HT-29 (cell line): ENCODE measurements at regions not wholly inside any gene's neighbourhood (a gene's known extent, or its start where the extent isn't known, plus 50 kb on each side); places are given as distances from the start of the nearest gene placed in this dataset.
A peak's percentile ranks its signal among the peaks of the same experiment; 100 is the strongest.
"Not testable (repeated sequence)": the region's sequence is repeated elsewhere in the genome, so short reads cannot be mapped to it uniquely, and the experiment has no call there.

ENCODE experiments used
- DNase-seq: peaks from one replicate; pipeline ENCODE4 v3.0.0-alpha.2; 2015; ENCODE audit warnings: low spot score

DNA sequence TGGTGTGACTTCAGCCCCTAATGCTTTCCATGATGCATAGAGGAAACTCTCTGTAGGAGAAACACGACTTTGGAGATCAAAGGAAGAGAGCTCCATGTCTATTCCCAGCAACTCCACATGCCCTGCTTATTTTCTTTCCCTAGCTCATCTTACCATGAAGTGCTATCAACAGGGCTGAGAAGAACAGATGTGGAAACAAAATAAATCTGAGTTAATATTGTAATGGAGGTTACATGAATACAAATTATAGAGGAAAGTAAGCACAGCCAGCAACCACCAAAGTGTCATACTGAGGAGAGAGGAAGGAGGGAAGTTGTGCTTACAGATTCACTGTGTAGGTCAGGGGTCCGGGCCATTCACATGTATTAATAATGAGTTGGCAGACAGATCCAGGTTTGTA, 157.5 kb downstream of the RFPL4B start:
- DNase-seq: no peak

DNA sequence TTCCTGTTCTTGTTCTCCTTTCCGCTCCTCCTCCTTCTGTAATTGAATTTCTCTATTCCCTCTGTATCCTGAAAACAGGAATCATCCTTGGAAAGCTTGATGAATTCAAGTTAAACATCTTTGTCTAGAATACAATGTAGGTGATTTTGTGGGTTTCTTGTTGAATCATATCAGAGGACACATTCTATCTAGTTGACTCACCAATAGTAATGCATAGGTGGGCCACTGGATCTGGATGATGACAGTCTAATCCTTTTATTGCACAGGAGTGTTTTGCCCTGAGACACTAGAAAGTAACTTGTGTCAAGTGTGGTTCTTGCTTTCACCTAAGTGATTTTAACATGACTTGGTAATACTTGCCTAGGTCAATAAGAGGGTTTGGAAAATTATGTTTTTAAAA, 164.3 kb downstream of the RFPL4B start:
- DNase-seq: peak; percentile 20

DNA sequence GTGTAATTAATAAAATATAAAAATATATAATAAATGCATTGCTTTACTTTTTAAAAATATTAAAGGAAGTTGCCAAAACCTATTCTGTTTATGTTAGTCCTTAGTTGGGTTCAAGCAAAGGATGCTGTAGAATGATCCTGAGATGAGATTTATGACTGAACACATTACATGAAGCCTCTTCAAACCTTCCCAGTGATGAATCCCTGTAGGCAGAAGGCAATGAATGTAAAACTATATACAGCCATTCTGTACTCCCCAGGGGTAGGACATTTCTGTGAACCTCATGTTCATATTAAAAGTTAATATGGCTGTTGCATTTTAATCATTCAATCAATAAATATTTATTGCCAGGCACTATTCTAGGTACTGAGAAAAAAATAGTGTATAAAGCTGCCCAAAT, 166.0 kb downstream of the RFPL4B start:
- no peak for DNase-seq

DNA sequence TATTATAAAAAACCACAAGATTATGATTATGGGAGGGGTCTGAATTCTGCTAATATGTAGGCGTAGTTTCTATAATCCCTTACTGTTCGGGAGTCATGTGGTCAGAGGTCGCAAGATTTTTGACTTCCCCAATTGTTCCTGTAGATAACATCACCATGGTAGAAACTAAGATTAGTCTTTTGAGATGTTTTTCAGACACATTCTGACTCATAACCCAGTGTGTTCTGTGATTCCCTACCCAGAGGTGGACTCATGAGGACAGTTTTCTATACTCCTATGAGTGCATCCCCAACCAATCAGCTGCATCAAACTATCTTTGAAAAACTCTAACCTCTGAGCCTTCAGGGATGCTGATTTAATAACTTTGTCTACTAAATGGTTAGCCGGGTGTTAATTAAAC, 175.5 kb downstream of the RFPL4B start:
- no peak for DNase-seq

DNA sequence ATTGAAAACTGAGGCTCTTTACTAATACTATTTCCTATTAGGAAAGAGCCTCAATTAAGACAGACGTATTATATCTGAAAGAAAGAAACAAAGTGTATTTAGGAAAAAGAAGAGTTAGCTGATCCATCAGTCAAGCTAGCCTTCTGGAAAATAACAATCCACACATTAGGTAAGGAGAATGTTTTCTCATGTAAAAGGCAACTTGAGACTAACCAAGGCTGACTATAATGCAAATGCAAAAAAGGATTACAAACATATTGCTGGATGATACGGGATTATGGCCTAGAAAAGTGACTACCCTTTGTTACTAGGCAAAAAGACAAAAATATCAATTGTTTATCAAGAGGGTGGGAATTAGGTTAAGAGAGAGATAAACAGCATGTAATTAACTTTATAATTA, 176.9 kb downstream of the RFPL4B start:
- no peak for DNase-seq

DNA sequence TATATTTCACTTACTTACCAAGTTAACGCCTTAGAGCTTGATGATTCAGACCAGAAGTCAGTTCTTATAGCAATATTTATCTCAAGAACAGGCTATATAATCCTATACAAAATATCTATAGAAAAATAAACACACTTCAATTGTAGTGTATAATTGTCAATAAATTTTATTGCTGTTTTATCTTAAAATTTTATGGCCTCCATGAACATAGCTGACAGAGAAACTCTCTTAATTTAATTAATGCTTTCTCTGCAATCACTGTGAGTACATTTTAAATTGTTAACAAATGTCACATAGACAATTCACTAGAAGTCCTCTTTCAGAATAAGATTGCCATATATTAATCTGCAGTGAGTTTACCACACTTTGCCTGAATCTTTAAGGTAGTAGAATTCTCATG, 178.6 kb downstream of the RFPL4B start:
- DNase-seq: no peak

DNA sequence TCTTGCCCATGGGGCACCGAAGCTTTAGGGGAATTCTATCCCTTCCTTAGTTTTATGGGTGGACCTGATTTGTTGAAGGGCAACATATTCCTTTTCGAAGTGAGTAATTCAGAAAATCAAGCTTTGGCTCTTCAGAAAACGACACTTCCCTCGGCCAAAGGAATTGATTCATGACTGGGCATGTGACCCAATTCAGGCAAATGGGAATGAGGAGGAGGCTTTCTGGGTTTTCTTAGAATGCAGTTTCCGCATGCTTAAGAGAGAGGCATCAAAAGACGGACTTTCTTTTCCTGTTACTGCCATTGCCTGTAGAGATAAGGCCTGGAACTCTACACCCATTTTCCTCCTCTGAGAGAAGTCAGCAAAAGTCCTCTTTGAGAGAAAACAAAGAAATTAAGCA, 179.5 kb downstream of the RFPL4B start:
- DNase-seq: no peak

DNA sequence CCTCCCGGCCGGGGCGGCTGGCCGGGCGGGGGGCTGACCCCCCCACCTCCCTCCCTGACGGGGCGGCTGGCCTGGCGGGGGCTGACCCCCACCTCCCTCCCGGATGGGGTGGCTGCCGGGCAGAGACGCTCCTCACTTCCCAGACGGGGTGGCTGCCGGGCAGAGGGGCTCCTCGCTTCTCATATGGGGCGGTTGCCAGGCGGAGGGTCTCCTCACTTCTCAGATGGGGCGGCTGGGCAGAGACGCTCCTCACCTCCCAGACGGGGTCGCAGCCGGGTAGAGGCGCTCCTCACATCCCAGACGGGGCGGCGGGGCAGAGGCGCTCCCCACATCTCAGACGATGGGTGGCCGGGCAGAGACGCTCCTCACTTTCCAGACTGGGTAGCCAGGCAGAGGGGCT, 181.2 kb downstream of the RFPL4B start:
- DNase-seq: not testable (repeated sequence)

DNA sequence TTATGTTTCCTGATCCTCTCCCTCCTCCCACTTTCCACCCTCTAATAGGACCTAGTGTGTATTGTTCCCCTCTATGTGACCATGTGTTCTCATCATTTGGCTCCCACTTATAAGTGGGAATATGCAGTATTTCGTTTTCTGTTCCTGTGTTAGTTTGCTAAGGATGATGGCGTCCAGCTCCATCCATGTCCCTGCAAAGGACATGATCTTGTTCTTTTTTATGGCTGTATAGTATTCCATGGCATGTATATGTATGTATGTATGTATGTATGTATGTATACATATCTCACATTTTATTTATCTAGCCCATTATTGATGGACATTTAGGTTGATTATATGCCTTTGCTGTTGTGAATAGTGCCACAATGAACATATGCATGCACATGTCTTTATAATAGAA, 188.7 kb downstream of the RFPL4B start:
- no peak for DNase-seq

DNA sequence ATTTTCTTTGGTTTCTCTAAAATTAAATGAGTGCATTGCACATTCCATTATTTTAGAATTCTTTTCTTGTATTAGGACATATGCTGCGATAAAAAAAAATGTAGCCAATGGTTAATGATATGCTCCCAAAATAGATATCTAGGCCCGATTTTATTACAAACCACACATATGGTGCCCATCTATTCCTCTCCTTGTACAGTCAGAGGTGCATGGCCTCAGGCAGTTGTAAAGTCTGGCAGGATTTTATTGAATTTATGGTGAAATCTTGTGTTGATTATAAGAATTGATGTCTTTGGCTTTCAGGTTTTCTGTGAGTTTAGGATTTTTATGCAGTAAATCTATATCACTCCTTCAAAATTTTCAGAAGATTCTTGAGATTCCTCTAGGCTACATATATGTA, 192.2 kb downstream of the RFPL4B start:
- no peak for DNase-seq

DNA sequence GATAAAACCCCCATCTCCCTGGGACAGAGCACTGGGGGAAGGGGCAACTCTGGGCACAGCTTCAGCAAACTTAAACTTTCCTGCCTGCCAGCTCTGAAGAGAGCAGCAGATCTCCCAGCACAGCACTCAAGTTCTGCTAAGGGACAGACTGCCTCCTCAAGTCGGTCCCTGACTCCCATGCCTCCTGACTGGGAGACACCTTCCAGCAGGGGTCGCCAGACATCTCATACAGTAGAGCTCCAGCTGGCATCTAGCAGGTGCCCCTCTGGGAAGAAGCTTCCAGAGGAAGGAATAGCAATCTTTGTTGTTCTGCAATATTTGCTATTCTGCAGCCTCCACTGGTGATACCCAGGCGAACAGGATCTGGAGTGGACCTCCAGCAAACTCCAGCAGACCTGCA, 194.7 kb downstream of the RFPL4B start:
- DNase-seq: not testable (repeated sequence)

DNA sequence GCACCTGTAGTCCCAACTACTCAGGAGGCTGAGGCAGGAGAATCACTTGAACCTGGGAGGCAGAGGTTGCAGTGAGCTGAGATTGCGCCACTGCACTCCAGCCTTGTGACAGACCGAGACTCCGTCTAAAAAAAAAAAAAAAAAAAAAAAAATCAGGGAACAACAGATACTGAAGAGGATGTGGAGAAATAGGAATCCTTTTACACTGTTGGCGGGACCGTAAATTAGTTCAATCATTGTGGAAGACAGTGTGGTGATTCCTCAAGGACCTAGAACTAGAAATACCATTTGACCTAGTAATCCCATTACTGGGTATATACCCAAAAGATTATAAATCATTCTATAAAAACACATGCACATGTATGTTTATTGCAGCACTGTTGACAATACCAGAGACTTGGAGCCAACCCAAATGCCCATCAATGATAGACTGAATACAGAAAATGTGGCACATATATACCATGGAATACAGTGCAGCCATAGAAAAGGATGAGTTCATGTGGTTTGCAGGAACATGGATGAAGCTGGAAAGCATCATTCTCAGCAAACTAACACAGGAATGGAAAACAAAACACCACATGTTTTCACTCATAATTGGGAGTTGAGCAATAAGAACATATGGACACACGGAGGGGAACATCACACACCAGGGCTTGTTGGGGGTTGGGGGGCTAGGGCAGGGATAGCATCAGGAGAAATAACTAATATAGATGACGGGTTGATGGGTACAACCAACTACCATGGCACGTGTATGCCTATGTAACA, 200.4 kb downstream of the RFPL4B start:
- not testable (repeated sequence) for DNase-seq

DNA sequence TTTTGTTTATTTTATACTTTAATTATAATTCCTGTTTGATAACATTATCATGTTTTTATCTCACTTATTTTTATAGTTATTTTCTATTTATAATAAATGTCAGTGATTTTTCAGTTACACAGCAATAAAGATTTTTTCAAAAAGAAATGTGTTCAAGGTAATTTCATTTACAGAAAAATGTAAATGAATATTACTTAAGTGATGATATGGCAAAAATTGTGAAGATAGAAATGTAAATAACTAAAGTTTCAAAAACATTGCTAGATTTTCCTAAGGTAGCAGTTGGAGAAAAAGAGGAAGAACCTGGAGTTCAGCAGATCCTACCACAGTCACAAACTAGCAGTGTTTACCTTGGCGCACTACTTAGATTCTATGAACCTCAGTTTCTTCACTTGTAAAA, 202.6 kb downstream of the RFPL4B start:
- no peak for DNase-seq

DNA sequence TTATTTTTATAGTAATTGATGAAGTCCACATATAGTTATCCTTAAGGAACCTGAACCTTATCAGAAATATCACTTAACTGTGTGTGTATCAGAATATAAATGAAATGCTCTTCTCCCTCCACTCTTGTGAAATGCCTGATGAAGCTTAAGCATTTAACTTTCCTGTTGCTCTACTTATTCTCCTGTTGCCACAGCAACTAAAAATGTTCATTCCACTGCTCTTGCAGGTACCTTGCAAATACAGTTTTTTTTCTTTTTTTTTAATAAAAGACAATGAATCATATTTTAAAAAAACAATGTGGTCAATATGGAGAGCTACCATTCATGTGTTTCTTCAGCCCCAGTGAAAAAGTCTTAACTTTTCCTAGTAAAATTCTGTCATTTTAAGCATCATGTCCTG, 210.3 kb downstream of the RFPL4B start:
- no peak for DNase-seq

DNA sequence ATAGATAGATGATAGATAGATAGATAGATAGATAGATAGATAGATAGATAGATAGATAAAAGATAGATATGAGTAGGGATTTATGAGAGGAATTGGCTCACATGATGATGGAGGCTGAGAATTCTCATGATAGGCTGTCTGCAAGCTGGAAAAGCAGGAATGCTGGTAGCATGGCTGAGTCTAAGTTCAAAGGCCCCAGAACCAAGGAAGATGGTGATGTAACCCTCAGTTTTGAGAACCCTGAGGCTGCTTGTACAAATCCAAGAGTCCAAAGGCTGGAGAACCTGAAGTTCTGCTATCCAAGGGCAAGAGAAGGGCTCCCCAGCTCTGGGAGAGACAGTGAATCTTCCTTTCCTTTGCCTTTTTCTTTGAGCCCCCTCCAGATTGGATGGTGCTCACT, 210.8 kb downstream of the RFPL4B start:
- DNase-seq: no peak

DNA sequence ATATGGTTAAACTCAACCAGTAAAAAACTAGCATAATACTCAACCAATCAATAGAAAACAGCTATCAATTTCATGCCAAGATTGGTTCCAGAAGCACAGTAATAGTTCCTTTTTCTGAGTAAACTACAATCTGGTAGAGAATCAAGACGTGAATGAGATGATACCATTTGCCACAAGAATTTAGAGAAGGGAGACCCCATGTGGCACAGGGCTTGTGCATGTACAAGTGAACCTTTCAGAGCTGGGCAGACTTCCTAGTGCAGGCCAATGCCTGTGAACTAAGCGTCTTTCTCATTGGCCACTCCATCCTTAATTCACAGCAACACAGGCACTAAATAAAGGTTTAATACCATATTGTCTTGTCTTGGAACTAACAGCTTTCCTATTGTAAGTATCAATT, 213.5 kb downstream of the RFPL4B start:
- DNase-seq: peak; percentile 3

DNA sequence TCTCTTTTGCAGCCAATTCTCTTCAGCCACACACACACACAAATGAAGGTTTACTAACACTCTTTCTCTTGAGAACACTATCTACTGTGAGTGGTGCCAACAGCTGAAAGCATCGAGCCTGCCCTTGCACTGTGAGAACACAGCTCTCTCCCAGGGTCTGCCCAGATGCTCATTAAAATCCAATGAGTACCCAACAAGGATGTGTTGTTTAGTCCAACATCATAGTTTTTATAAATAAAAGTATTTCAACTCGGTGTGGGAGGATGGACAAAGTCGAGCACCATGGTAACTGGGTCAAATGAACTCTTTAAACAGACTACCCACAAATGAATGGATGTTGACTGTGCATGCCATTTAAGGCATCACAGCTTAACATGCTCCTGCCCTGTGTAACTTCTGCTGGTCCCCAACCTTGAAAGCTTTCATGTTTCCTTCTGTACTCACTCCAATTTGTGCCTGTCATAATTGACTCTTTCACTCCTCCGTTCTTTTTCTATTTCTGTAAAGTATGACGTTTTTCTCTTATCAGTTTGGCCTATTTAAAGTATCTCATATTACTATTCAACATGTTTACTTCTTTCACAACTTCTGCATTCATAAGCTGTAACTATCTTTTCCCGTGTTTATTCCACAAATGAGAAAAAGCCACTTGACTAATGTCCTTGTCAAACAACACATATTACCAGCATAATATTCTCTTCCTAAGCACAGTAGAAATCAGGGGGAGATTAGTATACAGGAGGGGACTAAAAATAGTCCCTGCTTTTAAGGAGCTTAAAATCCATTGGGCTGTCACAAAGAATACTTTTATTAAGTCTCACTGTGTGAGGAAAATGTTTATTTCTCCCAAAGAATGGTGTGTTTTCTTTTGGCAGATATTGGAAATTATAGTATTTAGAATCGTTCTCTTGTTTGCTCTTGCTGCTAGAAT, 215.4 kb downstream of the RFPL4B start:
- DNase-seq: no peak

DNA sequence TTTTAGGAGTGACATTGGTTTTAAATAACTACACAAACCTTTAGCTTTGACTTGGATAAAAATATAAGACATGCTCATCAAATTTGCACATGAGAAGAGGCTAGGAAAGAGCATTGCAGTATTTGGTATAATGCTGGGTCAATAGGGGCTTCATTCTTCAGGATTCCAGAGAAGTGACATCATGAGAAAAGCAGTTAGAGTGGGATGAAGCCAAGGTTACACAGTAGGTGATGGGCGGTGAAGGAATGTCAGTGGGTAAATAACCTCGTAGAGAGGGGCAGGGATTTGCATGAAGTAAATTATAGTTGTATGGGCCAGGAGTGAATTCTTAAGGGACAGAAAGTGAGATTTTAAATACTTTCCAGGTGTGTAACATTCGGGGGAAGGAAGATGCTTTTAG, 216.2 kb downstream of the RFPL4B start:
- no peak for DNase-seq

DNA sequence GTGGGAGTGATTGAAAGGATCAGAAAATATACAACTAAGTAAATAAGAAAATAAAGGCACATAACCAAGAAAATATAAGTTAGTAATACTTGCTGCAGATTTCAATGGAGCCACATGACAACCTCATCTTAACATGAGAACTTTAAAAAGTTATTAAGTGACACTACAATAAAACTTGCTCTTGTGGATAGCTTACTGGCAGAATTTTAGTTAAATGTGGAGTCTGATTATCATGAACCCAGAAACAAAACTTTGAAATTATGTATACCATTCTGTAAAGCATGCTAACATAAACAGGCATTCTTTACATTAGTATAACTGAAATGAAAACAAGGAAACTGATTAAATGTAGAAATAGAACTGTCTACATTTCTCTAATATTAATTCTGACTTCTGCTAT, 220.9 kb downstream of the RFPL4B start:
- no peak for DNase-seq

DNA sequence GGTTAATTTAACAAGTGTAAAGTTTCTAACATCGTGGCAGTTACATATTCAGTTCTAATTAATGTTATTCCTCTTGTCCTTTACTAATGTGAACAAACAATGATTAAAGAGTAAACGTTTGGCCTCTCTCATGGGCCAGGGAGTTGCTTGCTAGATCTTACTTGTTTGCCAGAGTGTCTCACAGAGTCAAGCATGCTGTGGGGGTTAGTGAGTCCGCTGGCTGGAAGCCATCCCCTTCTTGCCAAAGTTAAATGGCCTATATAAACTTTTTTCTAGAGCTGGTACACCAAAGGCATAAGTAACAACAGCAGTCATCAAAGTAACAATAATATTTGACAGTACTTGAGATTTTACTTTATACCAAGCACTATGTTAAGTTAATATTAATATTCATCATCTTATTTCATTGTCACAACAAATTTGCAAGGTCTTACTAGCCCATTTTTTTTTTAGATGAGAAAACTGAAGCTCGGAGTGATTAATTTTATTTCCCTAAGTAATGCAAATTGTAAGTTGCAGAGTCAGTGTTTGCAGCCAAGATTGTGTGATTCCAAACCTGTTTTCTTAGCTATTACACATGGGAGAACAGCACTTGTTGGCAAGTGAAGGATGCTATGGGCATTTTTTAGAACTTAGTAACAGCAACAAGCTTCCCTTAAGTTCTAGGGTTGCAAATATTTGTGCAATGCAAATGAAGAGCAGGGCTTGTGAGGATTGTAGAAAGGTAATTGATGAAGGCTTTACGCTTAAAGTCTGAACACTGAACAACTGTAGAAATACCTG, 224.5 kb downstream of the RFPL4B start:
- DNase-seq: no peak

DNA sequence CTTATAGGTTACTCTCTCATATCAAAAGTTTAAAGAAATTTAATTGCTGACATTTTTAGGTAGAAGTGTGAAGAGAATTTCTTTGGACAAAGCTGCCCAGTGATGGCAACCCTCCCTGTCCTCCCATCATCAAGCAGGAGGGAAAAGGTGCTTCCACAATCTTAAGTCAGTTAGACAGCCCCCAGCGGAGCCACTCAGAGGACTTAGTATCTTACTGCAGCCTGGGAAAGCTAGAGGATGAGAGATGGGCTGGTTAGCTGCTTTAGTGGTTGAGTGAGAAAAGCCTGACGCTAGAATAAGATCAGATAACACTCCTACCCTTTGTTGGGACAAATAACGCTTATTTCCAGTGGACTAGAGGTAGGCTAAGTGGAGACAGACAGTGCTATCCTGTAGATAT, 227.1 kb downstream of the RFPL4B start:
- no peak for DNase-seq

DNA sequence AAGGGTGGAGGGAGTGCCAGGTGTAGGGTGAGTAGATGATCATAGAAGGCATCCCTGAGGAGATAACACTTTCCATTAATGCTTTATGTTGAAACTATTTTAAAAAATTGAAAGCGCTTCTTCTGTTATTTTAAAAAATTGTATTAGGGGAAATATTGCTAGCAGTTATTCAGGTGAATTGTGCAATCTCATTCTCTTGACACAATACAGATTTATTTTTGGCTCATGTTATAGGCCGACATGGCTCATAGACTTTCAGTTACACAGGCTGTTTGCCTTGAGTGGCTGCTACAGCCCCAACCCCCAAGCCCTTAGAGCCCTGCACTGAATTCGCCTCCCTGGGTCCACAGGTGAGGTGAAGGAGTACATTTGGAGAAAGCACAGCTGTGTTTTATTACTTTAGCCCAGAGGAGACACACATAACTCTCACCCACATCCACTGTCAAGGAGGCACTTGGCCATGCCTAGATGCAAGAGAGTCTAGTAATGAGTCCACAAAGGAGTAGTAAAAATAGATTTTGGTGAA, 228.2 kb downstream of the RFPL4B start:
- DNase-seq: no peak
